ENCODE measurements at regions not wholly inside any gene's neighbourhood (a gene's known extent, or its start where the extent isn't known, plus 50 kb on each side); places are given as distances from the start of the nearest gene placed in this dataset.

DNA sequence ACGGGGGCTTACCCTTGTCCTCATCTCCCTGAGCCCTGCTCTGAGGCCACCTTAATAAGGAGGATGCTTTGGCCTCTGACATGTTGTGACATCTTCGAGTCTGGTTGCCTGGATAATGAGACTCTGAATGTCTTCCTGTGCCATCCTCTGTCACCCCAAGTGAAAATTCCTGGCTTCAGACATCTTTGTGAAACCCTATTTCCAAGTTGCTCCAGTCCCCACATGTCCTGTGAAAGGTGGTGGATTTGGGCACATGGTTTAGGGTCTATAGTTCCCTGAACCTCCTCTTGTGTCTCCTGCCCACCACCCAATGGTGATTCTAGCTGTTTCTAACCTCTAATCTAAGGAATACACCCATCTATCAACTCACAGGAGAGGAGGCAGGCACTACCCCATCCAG lies 223.1 kb upstream of the GLI3 start:
- TF ChIP-seq, protein P1, sequence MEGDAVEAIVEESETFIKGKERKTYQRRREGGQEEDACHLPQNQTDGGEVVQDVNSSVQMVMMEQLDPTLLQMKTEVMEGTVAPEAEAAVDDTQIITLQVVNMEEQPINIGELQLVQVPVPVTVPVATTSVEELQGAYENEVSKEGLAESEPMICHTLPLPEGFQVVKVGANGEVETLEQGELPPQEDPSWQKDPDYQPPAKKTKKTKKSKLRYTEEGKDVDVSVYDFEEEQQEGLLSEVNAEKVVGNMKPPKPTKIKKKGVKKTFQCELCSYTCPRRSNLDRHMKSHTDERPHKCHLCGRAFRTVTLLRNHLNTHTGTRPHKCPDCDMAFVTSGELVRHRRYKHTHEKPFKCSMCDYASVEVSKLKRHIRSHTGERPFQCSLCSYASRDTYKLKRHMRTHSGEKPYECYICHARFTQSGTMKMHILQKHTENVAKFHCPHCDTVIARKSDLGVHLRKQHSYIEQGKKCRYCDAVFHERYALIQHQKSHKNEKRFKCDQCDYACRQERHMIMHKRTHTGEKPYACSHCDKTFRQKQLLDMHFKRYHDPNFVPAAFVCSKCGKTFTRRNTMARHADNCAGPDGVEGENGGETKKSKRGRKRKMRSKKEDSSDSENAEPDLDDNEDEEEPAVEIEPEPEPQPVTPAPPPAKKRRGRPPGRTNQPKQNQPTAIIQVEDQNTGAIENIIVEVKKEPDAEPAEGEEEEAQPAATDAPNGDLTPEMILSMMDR (IDR thresholded peaks at IDR 0.05): no peak
- no peak for ATAC-seq
- H3K9me3 ChIP-seq: no peaks in the 10 kb centered on the region
- no peak for DNase-seq
- H3K4me1 ChIP-seq (ENCODE audit: low read depth): no peaks in the 10 kb centered on the region
- H3K36me3 ChIP-seq (ENCODE audit: low read depth): no peaks in the 10 kb centered on the region
- no peak overlapping the region for H3K4me3 ChIP-seq
- intact Hi-C loops (cut with DNase I, micrococcal nuclease): no loop called here

DNA sequence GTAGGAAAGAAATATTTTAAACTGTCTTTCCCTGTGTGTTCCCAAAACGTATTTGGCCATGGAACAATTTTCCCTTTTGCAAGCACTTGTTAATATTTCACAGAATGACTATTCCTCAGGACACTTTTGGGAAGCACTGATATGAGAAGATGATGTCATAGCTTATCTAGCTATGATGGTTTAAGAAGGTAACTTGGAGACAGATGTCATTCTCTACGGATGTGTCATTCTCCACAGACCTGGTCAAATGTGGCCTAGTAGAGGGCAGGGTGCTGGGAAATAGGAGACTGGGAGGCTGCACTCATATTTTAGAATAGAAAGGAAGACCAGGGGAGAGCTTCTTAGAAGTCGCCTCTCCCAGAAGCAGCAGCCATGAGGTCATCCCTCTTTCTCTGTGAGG lies 220.7 kb upstream of the GLI3 start:
- DNase-seq (no peak), ATAC-seq (no peak)
- no peaks in the 10 kb centered on the region for H3K4me1 ChIP-seq (ENCODE audit: low read depth)
- TF ChIP-seq, protein P1 (IDR thresholded peaks at IDR 0.05): no peak
- intact Hi-C loops (cut with DNase I, micrococcal nuclease): no loop called here
- H3K36me3 ChIP-seq (ENCODE audit: low read depth): no peaks in the 10 kb centered on the region
- H3K9me3 ChIP-seq: no peaks in the 10 kb centered on the region
- no peak overlapping the region for H3K4me3 ChIP-seq

DNA sequence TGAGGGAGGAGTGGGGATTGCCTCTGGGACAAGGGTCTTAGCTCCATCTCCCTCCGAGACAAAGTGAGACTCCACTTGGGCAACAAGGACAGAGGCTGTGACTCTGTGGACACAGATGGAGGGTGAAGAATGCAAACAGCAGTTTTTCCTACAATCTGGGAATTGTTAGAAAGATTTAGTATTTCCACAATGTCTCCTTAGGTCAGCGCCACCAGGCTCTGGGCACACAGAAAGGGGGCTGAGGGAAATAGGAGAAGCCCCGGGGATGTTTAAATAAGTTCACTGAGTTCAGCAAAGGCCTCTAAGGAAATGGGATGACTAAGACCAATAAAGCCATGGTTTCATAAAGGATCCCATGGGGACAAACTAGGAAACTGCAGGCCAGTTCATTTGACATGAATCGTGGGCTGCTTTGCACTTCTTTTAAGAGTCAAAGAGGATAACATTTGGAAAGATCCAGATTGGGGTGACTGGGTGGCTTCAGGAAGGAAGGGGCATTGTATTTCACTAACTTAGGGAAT lies 219.8 kb upstream of the GLI3 start:
- DNase-seq (no peak), ATAC-seq (no peak)
- Histone ChIP-seq H3K36me3 (ENCODE audit: low read depth) (no peaks in the 10 kb centered on the region), H3K4me1 (ENCODE audit: low read depth) (no peaks in the 10 kb centered on the region), H3K4me3 (no peak overlapping the region), H3K9me3 (no peaks in the 10 kb centered on the region)
- intact Hi-C loops (cut with DNase I, micrococcal nuclease): no loop called here
- TF ChIP-seq, protein P1 (IDR thresholded peaks at IDR 0.05): no peak

DNA sequence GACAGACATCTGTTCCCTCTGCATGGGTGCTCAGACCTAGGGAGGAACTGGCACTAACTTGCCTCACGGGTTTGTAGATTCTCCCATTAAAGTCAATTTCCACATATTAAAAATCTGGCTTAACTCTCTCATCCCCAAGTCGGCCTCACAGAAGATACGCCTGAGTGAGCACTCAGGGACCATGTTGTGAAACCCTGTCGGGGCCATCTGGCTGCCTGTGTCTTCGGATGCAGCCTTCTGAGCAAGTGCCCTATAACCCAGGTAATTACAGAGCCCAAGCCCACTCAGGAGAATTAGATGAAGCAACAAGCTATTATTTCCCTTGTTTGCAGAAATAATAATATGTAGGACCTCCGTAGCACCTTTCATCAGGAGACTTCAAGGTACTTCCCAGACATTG lies 219.3 kb upstream of the GLI3 start:
- no peak for DNase-seq
- TF ChIP-seq, protein P1 (IDR thresholded peaks at IDR 0.05): no peak
- Histone ChIP-seq H3K36me3 (ENCODE audit: low read depth) (no peaks in the 10 kb centered on the region), H3K9me3 (no peaks in the 10 kb centered on the region), H3K4me1 (ENCODE audit: low read depth) (no peaks in the 10 kb centered on the region), H3K4me3 (no peak overlapping the region)
- intact Hi-C loops (cut with DNase I, micrococcal nuclease): no loop called here
- no peak for ATAC-seq

DNA sequence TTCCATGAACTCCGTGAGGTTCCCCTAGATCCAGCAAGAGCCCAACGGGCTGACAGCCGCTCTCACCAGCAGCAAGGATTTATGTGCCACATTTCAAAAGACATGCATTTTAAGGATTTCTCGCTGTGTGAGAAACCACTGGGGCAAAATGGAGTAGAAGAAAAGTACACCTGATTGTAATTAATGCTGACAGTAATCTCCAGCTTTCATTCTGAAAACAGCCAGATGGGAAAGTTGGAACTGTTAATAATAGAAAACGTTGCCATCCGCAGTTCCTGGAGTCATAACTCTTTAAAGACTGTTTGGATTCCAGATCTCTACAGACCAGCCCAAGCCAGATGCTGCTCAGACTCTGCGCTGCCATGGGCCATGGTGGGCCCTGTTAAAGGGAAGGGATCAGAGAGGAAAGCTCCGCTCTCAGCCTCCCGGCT lies 216.9 kb upstream of the GLI3 start:
- Histone ChIP-seq H3K9me3 (no peaks in the 10 kb centered on the region), H3K4me1 (ENCODE audit: low read depth) (no peaks in the 10 kb centered on the region), H3K4me3 (no peak overlapping the region), H3K36me3 (ENCODE audit: low read depth) (no peaks in the 10 kb centered on the region)
- ATAC-seq (no peak), DNase-seq (no peak)
- intact Hi-C loops (cut with DNase I, micrococcal nuclease): no loop called here
- TF ChIP-seq, protein P1 (IDR thresholded peaks at IDR 0.05): no peak

DNA sequence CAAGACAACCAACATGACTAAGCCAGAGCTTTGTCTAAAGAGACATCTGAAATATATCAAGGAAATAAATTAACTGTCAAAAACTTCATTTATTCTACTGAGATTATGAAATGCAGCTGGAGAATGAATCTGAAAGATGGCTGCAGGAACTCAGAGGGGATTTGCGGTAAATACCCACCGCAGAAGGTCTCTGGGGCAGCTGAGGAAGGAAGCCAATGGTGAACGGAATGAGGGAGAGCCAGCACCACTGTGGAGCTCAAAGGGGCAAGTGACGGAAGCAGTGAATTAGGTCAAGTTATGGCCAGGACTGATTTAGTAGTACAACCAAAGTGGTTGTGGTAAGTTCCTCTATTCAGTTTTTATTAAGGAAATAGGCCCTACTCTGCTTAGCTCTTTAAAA lies 215.3 kb upstream of the GLI3 start:
- ATAC-seq: no peak
- intact Hi-C loops (cut with DNase I, micrococcal nuclease): no loop called here
- Histone ChIP-seq H3K4me1 (ENCODE audit: low read depth) (no peaks in the 10 kb centered on the region), H3K36me3 (ENCODE audit: low read depth) (no peaks in the 10 kb centered on the region), H3K9me3 (no peaks in the 10 kb centered on the region), H3K4me3 (no peak overlapping the region)
- no peak for DNase-seq
- TF ChIP-seq, protein P1 (IDR thresholded peaks at IDR 0.05): no peak

Measured in mucosa of descending colon (tissue), 3 donors.